HG03558 (cell line): ENCODE measurements at regions not wholly inside any gene's neighbourhood (a gene's known extent, or its start where the extent isn't known, plus 50 kb on each side); places are given as distances from the start of the nearest gene placed in this dataset.
"Not testable (repeated sequence)": the region's sequence is repeated elsewhere in the genome, so short reads cannot be mapped to it uniquely, and the experiment has no call there.

Source experiments
- ATAC-seq: cut with Tn5 transposase; IDR thresholded peaks from one replicate; pipeline ENCODE4 v1.9.1; 2021; ENCODE audit warnings: moderate number of reproducible peaks; ENCODE audit not compliant: unreplicated experiment; ENCODE audit errors: extremely low read depth

DNA sequence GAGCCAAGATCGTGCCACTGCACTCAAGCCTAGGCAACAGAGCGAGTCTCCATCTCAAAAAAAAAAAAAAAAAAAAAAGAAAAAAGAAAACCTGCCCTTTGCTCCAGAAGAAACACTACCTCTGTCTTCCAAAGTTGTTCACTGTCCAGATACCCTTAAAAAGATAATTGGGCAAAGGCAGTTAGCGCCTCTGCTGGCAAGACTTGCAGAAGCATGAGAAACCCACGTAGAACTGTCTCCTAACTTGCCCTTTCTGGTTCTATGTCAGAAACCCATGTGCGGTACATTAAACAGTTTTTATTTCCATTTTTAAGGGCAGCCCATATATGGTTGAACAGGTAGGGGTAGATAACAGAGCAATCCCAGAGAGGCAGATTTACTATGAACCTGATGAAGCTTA, 1026.4 kb downstream of the ROBO2 start:
- ATAC-seq: no peak

DNA sequence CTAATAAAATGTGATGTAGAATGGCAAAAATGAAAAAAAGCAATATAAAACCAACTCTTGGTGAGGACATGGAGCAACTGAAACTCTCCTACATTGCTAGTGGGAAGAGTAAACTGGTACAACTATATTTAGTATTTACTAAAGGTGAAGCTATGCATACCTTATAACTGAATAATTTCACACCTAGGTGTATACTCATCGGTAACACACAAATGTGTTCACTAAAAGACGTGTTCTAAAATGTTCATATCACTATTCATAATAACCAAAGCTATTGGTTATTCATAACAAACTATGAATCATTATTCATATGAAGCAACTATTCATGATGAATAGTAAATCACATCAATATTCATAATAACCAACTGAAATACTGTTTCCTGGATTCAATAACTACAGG, 1030.3 kb downstream of the ROBO2 start:
- no peak for ATAC-seq

DNA sequence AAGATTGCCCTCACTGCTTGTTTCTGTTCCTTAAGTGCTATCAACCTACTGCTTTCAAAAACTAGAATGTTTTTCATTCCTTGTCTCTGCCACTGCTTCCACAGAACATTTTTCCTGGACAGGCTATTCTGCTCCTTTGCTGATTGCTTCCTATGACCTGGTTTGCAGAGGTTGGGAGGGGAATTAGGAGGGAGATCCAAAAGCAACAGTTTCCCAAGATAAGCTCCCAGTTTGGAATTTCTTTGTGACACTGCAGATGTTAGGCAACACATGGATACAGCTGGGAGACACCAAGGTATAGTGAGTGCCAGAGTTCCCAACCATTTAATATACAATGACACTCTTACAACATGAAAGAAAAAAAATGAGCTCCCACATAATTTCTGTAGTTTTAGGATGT, 1036.5 kb downstream of the ROBO2 start:
- no peak for ATAC-seq

DNA sequence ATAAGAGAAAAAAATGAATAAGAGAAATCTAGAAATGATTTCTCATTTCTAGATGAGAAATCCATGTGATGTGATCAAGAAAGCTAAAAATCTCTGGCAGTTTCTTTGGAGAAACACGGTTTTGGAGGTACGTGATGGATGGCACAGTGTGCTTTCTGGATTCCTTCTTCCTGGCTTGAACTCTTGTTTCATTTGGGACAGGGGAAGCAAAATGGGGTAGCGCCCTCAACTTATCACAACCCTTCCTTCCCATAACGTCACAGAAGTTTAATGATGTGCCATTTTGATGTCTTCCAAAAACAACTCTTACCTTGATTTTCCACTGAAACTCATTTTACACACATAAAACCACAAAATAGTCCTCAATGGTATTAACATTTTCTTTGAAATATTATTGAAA, 1037.3 kb downstream of the ROBO2 start:
- no peak for ATAC-seq

DNA sequence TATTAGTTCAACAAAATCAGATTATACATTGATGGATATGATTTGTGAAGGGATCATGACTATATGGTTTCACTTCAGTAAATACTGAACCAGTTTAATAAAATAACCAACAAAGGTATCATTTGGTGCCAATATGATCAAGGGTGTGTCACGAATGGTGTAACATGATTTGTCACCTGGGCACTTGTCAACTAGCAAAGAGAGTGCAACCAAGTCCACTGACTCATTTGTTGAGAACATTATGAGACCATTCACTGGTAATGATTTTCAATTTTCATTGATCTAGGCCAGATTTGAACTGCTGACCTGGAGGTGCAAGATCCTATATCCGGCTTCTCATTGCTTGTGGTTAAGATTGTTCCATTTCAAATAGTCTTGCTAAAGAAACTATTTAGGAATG, 1037.9 kb downstream of the ROBO2 start:
- no peak for ATAC-seq

DNA sequence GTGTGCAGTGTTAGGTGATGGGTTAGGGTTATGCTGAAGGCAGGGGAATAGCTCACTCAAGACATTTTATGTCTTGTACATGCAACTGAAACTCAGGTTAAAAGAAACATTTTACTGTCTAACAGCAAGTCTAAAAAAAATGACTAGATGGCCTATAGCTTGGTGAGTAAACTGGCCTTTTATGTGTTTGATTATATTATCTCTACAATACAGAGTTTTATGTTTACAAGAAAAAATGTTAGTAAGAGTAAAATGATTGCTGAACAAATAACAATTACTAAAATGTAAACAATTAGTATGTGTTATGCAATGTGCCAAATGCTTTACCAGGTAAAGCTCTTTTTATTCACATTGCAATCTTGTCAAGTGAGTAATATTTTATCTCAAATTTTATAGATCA, 1039.6 kb downstream of the ROBO2 start:
- ATAC-seq: no peak

DNA sequence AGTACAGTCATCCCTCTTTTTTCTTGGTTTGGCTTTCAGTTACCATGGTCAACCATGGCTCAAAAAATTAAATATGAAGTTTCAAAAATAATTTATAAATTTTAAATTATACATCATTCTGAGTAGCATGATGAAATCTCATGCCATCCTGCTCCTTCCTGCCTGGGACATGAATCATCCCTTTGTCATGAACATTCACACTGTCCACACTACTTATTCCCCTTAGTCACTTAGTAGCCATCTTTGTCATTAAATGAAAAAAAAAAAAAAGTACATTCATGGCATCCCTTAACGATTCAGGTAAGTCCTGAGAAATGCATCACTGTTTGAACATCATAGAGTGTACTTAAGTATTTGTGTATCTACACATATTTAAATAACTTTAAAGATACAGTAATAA, 1046.3 kb downstream of the ROBO2 start:
- no peak for ATAC-seq

DNA sequence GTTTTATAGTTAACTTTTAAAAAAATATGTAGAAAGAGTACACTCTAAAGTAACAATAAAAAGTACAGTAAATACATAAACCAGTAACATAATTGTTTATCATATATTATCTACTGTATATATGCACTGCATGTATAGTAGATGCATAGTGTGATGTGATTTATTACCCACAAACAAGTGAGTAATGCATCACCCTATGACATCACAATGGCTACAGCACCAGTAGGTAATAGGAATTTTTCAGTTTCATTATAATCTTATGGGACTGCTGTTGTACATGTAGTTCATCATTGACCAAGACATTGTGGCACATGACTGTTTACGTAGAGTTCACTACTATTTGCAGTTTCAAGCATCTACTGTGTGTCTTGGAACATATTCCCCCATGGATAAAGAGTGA, 1047.2 kb downstream of the ROBO2 start:
- no peak for ATAC-seq

DNA sequence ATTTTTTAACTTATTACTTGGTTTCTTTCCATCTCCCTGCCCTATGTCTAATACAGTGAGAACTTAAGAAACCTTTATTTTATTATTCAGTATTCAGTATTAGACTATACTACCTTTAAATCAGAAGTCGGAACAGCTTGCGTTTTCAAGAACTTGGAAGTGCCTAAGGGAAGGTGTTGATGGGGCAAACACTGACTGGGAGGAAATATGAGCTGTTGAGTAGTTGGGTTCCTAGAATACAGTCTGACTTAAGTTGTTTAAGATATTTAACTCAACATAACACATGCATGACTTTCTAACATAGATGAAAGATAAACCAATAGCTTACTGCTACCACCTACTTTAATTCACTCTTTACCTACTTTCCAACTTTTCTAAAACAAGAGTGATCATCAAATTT, 1048.1 kb downstream of the ROBO2 start:
- ATAC-seq: no peak

DNA sequence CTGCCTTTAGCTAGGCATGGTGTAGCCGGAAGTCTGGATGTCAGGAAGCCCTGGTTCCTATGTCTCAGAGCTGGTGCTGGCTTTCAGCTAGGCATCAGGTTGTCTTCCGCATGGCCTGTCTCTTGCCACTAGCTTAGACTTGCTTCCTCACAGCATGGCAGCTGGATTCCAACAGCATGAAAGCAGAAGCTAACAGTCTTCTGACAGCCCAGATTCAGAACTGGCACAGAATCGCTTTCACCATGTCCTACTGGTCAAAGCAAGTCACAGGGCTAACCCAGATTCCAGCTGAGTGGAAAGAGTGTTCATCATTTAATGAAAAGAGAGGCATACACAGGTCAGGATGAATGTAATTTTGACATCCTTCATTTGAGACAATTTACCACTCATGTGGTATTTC, 1050.5 kb downstream of the ROBO2 start:
- no peak for ATAC-seq

DNA sequence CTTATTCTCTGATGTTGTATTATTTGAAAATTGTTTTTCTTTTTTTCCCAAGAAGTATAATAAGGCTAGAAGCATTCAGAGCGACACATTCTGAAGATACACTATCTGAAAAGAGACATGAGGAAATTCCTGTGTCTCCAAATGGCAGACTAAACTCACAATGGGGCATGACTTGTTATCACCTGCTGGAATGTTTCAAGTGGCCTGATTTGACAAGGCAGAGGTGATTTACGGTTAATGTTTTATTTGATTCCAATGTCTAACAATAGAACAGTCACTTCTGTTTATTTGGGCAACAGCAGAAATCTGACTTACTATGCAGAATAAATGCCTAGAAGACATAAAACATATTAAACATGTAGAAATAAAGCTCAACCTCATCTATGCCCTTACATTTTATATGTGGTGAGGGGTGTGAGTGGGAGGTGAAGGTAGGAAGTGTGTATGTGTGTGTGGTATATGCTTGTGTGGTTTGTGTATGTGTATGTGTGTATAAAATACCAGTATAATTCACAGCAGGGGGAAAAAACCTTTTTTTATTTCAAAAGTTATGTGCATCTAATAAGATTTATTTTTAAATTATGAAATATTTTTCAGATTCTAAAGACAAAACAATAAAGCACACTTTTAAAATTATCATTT, 1051.7 kb downstream of the ROBO2 start:
- ATAC-seq: no peak

DNA sequence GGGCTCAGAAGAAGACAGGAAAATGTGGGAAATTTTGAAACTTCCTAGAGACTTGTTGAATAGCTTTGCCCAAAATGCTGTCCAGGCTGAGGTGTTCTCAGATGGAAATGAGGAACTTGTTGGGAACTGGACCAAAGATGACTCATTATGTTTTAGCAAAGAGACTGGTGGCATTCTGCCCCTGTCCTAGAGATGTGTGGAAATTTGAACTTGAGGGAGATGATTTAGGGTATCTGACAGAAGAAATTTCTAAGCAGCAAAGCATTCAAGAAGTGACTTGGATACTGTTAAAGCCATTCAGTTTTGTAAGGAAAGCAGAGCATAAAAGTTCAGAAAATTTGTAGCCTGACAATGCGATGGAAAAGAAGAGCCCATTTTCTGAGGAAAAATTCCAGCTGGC, 1052.7 kb downstream of the ROBO2 start:
- ATAC-seq: not testable (repeated sequence)

DNA sequence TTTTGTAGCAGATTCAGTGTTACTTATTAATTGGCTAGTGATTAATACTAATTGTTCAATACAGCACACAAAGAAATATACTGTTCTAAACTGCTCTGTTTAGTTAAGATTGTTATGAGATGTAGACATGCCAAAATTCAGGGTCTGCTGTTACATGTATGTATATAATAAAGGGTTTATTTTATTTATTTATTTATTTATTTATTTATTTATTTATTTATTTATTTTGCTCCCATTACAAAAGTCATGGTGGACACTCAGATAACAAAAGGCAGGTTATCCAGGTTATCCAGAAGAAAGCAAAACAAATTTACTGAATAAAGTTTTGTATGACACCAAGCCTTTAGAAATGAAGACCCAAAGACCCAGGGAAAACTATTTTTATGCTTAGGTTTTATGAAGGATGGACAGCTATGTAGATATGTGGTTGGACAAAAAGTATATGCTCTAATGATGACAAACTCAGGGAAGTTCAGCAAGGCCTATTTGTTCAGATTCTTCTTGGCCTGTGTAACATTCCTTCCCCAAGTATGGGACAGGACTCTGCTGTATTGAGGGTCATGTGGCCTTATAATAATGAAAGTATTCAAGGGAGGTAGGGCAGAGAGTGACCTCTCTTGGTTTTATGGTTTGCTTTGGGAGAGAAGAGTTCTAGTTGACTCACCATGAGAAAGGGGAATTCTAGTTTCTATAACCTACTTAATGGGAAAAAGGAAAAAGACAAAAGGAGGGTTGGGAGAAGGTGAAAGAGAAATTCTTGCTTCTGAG, 1056.8 kb downstream of the ROBO2 start:
- ATAC-seq: no peak

DNA sequence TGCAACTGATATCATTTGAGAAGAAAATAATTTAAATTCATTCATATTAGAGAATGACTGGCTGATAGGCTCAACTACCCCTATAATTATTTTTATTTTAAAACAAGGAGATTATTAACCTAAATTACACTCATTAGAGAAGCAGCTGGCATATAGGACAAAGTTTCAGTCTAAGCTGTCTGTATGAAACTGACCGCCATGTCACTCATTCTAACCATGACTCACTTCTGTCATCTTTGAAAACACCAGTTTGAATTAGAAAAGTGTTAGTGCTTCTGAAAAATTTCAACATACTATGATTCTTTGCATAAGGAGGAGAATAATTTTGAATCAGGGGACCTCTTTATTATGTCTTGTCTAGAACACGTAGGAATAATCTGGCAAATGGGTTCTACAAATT, 1058.5 kb downstream of the ROBO2 start:
- no peak for ATAC-seq

DNA sequence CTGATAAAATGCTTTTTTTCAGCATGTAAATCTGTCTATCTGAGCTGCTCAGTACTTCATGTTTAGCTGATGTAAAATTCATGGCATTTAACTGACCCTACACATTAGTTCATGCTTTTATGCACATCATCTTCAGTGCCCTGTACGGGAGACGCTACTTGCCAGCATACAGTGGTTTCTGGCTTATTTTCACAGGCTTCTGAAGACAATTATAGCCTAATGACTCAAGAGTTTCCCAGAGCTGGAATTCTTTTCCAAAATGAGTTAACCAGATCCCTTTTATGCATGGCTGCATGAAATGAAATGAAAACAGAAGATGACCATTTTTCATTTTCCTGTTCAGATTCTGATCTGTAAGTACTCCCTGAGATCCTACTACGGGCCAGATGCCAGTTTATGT, 1061.5 kb downstream of the ROBO2 start:
- no peak for ATAC-seq

DNA sequence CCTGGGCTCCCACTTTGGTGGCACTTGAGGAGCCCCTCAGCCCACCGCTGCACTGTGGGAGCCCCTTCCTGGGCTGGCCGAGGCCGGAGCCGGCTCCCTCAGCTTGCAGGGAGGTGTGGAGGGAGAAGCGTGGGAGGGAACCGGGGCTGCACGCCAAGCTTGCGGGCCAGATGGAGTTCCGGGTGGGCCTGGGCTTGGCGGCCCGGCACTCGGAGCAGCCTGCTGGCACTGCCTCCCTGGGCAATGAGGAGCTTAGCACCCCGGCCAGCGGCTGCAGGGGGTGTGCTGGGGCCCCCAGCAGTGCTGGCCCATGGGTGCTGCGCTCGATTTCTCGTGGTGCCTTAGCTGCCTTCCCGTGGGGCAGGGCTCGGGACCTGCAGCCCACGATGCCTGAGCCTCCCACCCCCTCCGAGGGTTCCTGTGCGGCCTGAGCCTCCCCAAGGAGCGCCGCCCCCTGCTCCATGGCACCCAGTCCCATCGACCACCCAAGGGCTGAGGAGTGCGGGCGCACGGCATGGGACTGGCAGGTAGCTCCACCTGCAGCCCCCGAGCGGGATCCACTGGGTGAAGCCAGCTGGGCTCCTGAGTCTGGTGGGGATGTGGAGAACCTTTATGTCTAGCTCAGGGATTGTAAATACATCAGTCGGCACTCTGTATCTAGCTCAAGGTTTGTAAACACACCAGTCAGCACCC, 1068.5 kb downstream of the ROBO2 start:
- not testable (repeated sequence) for ATAC-seq

DNA sequence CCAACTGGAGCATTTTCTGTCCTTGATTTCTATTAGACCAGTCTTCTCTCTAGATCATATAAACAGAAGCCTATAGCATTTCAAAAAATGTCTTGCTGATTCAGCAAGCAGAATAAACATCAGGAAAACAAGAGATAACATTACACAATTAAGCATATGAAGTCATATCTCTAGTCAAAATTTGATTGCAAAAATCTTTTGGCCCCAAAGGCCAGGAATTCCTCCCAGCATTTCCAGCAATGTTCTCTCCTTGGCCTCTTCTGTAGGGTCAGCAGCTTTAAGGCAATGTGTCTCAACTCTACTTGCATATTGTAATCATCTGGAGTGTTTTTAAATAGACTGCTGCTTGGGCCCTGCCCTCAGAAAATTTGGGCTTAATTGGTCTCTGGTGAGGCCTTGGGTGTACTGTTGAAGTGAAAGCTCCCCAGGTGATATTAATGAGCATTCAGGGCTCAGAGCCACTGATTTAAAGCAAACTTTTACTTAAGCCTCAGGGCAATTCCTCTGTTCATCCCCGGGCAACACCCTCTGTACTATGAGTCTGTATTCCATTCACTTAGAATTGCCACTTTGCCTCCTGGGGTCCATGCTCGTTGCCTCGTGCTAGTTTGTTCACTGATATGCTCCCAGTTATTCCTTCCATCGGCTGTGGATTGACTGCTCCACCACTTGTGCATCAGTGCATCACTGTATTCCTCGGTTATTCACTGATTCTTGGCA, 1072.6 kb downstream of the ROBO2 start:
- ATAC-seq: no peak

DNA sequence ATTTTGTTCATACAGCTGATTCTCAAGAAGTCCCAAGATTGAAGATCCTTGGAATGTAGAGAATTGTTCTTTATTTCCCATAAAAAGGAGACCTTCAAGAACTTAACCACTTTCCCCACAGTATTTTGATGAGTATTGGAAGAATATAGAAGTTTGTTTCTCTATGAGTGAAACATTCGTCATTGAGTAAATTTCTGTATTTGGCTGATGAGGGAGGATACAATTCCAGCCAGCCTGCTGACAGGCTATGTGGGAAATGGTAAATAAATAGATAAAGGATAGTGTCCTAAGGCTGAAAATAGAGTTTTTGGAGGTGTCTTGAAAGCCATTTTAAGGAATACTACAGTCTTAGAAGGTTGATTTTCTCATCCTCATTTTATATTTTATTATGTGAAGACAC, 1076.1 kb downstream of the ROBO2 start:
- ATAC-seq: no peak

DNA sequence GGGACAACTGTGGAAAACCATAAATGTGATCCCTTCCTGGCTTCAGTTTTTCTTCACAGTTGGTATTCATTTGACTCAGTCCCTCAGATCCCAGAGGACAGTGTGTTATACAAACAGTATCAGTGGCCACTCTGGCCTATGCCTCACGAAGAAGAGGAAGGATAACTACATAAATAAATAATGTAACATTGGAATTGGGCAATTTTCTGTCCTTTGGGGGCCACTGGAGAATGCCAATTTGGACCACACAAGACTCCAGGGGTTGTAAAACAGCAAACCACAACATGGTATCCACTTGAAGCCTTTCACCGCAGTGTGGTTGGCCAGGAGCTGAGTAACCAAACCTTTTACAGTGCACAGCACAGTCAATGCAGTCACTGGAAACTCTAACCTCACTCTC, 1077.0 kb downstream of the ROBO2 start:
- no peak for ATAC-seq

DNA sequence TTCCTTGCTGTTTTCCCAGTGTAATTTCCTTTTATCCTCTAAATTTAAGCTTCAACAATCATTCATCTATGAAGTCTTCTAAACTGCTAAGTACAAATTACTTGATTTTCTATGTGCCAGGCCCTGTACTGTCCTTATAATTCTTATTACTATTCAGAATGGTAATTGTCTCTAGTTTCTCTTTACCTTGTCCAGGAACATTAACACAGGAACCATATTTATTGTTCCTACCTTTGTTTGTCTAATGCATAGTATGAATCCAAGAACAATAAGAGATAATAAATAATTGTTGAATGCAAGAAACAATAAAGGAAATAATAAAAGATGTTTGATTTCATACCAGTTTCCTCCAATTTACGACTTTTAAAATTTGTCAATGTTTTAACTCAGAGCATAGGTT, 1083.2 kb downstream of the ROBO2 start:
- ATAC-seq: no peak

DNA sequence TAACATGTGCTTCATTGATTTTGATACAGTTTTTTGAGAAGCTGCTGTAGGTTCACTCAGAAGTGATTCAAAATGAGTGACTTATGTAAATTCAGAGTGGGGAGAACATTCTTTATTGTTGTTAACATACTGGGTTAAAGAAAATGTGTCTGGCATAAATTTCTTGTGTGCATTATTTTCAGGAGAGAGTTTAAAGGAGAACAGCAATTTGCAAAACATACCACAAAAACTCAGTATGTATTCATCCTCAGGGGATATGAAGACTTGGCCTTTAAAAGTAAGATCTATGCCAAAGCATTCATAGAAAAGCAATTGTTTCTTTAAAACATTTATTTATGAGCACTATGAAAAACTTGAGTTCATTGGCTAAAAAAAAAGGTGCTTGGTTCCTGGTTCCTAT, 1089.8 kb downstream of the ROBO2 start:
- no peak for ATAC-seq
